Uterus (tissue), 3 donors: ENCODE measurements at regions not wholly inside any gene's neighbourhood (a gene's known extent, or its start where the extent isn't known, plus 50 kb on each side); places are given as distances from the start of the nearest gene placed in this dataset.

ENCODE experiments used
- DNase-seq, 2 donors: peaks; one replicate each; pipeline ENCODE4 v3.0.0-alpha.2; 2019 to 2020
- H3K27ac ChIP-seq, 2 donors: fragments of 200-600 bp; sonication (generic); 1 replicate in 1 of 2; 2 replicates in 1 of 2; pipeline ENCODE4 v1.5.1; 2016 to 2018
- H3K27me3 ChIP-seq, 2 donors: fragments of 200-600 bp; sonication (generic); one replicate each; pipeline ENCODE4 v1.5.1; 2018 to 2019; ENCODE audit warnings: control low read depth in 1 of 2
- H3K36me3 ChIP-seq, 2 donors: fragments of 200-600 bp; sonication (generic); one replicate each; pipeline ENCODE4 v1.5.1; 2019; ENCODE audit warnings: control low read depth in 1 of 2
- H3K4me1 ChIP-seq, 2 donors: fragments of 200-600 bp; sonication (generic); one replicate each; pipeline ENCODE4 v1.5.1; 2018 to 2019; ENCODE audit warnings: control low read depth in 1 of 2
- H3K4me3 ChIP-seq, 2 donors: fragments of 200-600 bp; sonication (generic); 1 replicate in 1 of 2; 2 replicates in 1 of 2; pipeline ENCODE4 v1.5.1; 2018 to 2019; ENCODE audit warnings: mild to moderate bottlenecking in 1 of 2
- H3K9me3 ChIP-seq, 2 donors: fragments of 200-600 bp; sonication (generic); one replicate each; pipeline ENCODE4 v1.5.1; 2019; ENCODE audit warnings: control low read depth in 1 of 2
- POLR2A ChIP-seq, 2 donors: fragments of 450-650 bp; IDR thresholded peaks; one replicate each; pipeline ENCODE4 v1.6.1; 2016; ENCODE audit warnings: antibody characterized with exemption in 2 of 2, mild to moderate bottlenecking in 1 of 2, moderate library complexity in 1 of 2
- intact Hi-C: fragments of 100-400 bp; cut with DNase I; formaldehyde crosslinking; loops from one replicate; pipeline ENCODE4 v1.15.1; 2023; ENCODE audit warnings: low total_unique reads
- TF ChIP-seq, protein P1 (sequence below), 4 experiments: fragments of 200-600 bp in 2 of 4; fragments of 450-650 bp in 2 of 4; sonication (generic) in 2 of 4; IDR thresholded peaks; one replicate each; pipeline ENCODE4 v1.5.1; 2016 to 2019; ENCODE audit warnings: antibody characterized with exemption in 4 of 4, mild to moderate bottlenecking in 2 of 4, moderate library complexity in 1 of 4
- donor health status: DM: yes; HTN: yes; CAD: no.

GRCh38 chr14:22410497-22410896, 178.5 kb downstream of the DAD1 start:
- Histone ChIP-seq H3K4me1 (no peaks in the 10 kb centered on the region), H3K27ac (peak overlapping the region; percentile 42 to 46), H3K36me3 (no peaks in the 10 kb centered on the region), H3K9me3 (no peaks in the 10 kb centered on the region), H3K4me3 (no peak overlapping the region), H3K27me3 (no peaks in the 10 kb centered on the region)
- DNase-seq: no peak
- TF ChIP-seq, protein P1, sequence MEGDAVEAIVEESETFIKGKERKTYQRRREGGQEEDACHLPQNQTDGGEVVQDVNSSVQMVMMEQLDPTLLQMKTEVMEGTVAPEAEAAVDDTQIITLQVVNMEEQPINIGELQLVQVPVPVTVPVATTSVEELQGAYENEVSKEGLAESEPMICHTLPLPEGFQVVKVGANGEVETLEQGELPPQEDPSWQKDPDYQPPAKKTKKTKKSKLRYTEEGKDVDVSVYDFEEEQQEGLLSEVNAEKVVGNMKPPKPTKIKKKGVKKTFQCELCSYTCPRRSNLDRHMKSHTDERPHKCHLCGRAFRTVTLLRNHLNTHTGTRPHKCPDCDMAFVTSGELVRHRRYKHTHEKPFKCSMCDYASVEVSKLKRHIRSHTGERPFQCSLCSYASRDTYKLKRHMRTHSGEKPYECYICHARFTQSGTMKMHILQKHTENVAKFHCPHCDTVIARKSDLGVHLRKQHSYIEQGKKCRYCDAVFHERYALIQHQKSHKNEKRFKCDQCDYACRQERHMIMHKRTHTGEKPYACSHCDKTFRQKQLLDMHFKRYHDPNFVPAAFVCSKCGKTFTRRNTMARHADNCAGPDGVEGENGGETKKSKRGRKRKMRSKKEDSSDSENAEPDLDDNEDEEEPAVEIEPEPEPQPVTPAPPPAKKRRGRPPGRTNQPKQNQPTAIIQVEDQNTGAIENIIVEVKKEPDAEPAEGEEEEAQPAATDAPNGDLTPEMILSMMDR (IDR thresholded peaks at IDR 0.05): no peak
- intact Hi-C loops: no loop called here

- H3K9me3 ChIP-seq: no peaks in the 10 kb centered on the region
- intact Hi-C loops: no loop called here
- no peak for DNase-seq
- H3K27me3 ChIP-seq: no peaks in the 10 kb centered on the region
- H3K4me3 ChIP-seq: no peak overlapping the region
- no peak for TF ChIP-seq POLR2A (IDR thresholded peaks at IDR 0.05)
- TF ChIP-seq, protein P1 (IDR thresholded peaks at IDR 0.05): no peak
- H3K36me3 ChIP-seq: no peaks in the 10 kb centered on the region
- H3K4me1 ChIP-seq: no peaks in the 10 kb centered on the region
- H3K27ac ChIP-seq: no peak overlapping the region
These were observed 180.0 kb downstream of the DAD1 start for GRCh38 chr14:22409006-22409405.

GRCh38 chr14:22408547-22408946, 180.5 kb downstream of the DAD1 start:
- H3K27me3 ChIP-seq: no peaks in the 10 kb centered on the region
- no peaks in the 10 kb centered on the region for H3K9me3 ChIP-seq
- H3K36me3 ChIP-seq: no peaks in the 10 kb centered on the region
- no peak for TF ChIP-seq POLR2A (IDR thresholded peaks at IDR 0.05)
- TF ChIP-seq, protein P1 (IDR thresholded peaks at IDR 0.05): no peak
- H3K4me3 ChIP-seq: no peak overlapping the region
- no peaks in the 10 kb centered on the region for H3K4me1 ChIP-seq
- intact Hi-C loops: no loop called here
- no peak for DNase-seq
- H3K27ac ChIP-seq: no peak overlapping the region

DNA sequence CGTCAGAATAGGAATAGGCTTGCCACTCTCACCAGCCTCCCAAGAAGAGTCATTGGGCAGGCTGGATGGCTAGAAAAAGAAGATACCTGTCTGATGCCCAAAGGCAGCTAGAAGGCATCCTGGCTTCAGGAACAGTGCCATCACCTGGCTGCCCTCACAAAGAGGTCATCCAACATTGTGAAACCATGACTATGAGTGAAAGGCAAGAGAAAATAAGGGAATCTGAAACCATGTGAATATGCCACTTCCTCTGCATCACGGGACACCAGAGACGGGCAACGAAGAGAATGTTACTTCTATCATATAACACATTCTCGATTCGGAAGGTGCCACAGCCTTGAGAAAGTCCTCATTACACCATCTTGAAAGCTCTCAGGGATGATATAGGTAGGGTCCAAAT, 182.0 kb downstream of the DAD1 start:
- TF ChIP-seq, protein P1 (IDR thresholded peaks at IDR 0.05): no peak
- no peak for TF ChIP-seq POLR2A (IDR thresholded peaks at IDR 0.05)

DNA sequence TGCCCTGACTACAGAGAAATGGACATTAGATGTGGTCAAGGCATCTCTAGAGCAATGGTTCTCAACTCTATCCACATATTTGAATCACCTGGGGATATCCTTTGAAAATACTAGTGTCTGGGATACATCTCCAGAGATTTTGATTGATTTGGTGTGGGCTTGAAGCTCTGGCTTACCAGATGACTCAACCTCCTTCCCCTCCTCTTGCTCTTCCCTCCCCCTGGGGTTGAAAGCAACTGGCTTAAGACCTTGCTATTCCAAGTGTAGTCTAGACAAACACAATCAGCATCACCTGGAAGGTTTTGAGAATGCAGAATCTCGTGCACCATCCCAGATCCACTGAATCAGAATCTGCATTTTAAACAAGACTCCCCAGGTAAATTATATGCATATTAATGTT, 183.8 kb downstream of the DAD1 start:
- Histone ChIP-seq H3K9me3 (no peaks in the 10 kb centered on the region), H3K27ac (no peak overlapping the region), H3K27me3 (no peaks in the 10 kb centered on the region), H3K36me3 (no peaks in the 10 kb centered on the region), H3K4me1 (no peaks in the 10 kb centered on the region), H3K4me3 (no peak overlapping the region)
- intact Hi-C loops: no loop called here
- DNase-seq: no peak
- TF ChIP-seq, protein P1 (IDR thresholded peaks at IDR 0.05): no peak
- no peak for TF ChIP-seq POLR2A (IDR thresholded peaks at IDR 0.05)

More for the DNA sequence above, 182.0 kb downstream of the DAD1 start:
- no peak for DNase-seq
- Histone ChIP-seq H3K9me3 (no peaks in the 10 kb centered on the region), H3K36me3 (no peaks in the 10 kb centered on the region), H3K4me3 (no peak overlapping the region), H3K4me1 (no peaks in the 10 kb centered on the region), H3K27ac (no peak overlapping the region), H3K27me3 (no peaks in the 10 kb centered on the region)
- intact Hi-C loops: no loop called here
